ENCODE measurements at regions not wholly inside any gene's neighbourhood (a gene's known extent, or its start where the extent isn't known, plus 50 kb on each side); places are given as distances from the start of the nearest gene placed in this dataset.

- no peak for TF ChIP-seq CTCF (IDR thresholded peaks at IDR 0.05)
- no peak for TF ChIP-seq POLR2A (IDR thresholded peaks at IDR 0.05)
These were observed 160.3 kb downstream of the SNX10 start for GRCh38 chr7:26451997-26452396.

Measured in testis (tissue), 2 donors.